GM12865 (cell line): ENCODE measurements at regions not wholly inside any gene's neighbourhood (a gene's known extent, or its start where the extent isn't known, plus 50 kb on each side); places are given as distances from the start of the nearest gene placed in this dataset.
"Not testable (repeated sequence)": the region's sequence is repeated elsewhere in the genome, so short reads cannot be mapped to it uniquely, and the experiment has no call there.

Experiments
- DNase-seq: peaks from one replicate; pipeline ENCODE4 v3.0.0; 2010; ENCODE audit warnings: low read depth
- H3K4me3 ChIP-seq: 2 replicates; pipeline ENCODE4 v1.5.1; 2011; ENCODE audit warnings: mild to moderate bottlenecking, low read depth, low read length, control low read depth
- TF ChIP-seq, protein P1 (sequence below): IDR thresholded peaks from 2 replicates; pipeline ENCODE4 v1.5.1; 2011; ENCODE audit warnings: low read length, control low read depth, low read depth, inconsistent platforms; ENCODE audit not compliant: insufficient read depth; ENCODE audit errors: missing control alignments

GRCh38 chr4:66569228-66569627 lies 898.9 kb upstream of the EPHA5 start:
- TF ChIP-seq, protein P1, sequence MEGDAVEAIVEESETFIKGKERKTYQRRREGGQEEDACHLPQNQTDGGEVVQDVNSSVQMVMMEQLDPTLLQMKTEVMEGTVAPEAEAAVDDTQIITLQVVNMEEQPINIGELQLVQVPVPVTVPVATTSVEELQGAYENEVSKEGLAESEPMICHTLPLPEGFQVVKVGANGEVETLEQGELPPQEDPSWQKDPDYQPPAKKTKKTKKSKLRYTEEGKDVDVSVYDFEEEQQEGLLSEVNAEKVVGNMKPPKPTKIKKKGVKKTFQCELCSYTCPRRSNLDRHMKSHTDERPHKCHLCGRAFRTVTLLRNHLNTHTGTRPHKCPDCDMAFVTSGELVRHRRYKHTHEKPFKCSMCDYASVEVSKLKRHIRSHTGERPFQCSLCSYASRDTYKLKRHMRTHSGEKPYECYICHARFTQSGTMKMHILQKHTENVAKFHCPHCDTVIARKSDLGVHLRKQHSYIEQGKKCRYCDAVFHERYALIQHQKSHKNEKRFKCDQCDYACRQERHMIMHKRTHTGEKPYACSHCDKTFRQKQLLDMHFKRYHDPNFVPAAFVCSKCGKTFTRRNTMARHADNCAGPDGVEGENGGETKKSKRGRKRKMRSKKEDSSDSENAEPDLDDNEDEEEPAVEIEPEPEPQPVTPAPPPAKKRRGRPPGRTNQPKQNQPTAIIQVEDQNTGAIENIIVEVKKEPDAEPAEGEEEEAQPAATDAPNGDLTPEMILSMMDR = no peak
- no peak for DNase-seq
- no peak overlapping the region for H3K4me3 ChIP-seq

GRCh38 chr4:66568431-66568830 lies 898.1 kb upstream of the EPHA5 start:
- no peak for DNase-seq
- TF ChIP-seq, protein P1 = no peak
- H3K4me3 ChIP-seq = no peak overlapping the region

- TF ChIP-seq, protein P1 = no peak
- H3K4me3 ChIP-seq = no peak overlapping the region
- DNase-seq = no peak
Observed at GRCh38 chr4:66568001-66568400, 897.7 kb upstream of the EPHA5 start.

DNA sequence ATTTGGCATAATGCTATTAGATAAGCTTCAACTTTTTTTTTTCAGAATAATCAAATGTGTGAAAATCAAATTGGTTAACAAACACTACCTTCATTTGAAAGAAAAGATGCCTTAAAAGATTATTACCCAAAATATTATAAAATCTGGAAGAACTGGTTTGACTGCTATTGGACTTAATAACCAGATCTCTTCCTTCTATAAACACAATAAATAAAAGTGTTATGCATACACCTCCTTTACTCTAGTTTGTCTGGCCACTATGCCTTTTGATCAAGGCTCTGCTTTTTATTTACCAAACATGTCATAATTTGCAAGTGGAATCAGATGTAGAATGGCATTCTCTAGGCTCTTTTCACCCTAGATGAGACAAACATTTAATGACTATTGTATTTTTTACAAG lies 897.3 kb upstream of the EPHA5 start:
- no peak overlapping the region for H3K4me3 ChIP-seq
- no peak for DNase-seq
- TF ChIP-seq, protein P1 = no peak

DNA sequence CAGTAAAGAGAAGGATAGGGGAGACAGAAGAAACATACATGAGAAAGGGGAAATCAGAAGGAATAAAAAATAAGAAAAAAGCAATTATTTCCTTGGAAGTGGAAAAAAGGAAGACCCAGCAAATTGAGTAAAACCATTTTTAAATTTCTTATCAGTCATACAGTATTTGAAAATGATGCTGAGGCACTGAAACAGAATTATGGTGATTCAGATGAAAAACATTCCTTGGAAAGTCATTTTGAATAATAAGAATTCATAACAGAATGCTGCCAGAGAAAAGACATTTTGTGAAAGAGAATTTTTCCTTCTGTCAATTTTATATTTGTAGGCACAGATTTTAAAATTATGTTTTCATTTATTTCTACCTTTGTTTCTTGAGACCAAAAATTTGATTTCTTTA lies 895.5 kb upstream of the EPHA5 start:
- H3K4me3 ChIP-seq = no peak overlapping the region
- TF ChIP-seq, protein P1 = no peak
- no peak for DNase-seq

DNA sequence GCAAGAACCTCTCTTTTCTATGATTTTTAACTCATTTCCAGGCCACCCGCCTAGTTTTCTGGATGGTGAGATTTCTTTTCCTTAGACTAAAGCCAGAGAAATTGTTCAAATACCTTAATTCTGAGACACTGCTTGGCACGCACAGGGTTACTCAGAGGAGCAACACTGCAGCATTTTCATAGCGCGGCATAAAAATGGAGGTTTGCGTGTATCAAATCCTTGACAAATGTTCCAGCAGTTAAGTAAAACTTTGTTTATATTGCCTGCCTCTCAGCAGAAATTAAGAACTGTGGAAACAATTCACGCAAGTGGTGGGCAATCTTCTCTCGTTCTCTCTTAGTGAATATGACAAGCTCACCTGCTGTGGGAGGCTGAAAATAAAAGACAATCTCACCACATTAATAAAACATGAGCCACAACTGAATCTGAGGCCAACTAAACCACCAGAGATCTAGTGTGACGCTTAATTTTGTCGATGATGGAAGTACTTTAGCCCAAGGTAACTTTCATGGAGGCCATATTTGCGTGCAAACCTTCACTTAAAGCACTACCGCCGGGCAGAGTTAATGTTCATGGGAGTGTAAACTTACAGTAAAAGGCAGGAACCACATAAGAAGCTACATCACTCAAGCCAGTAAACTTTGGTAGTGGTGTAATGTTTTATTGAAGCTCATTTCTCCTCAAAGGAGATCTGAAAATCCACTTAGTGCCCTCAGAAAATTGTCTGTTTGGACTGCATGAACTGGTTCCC lies 894.8 kb upstream of the EPHA5 start:
- no peak overlapping the region for H3K4me3 ChIP-seq
- TF ChIP-seq, protein P1 = no peak
- no peak for DNase-seq

DNA sequence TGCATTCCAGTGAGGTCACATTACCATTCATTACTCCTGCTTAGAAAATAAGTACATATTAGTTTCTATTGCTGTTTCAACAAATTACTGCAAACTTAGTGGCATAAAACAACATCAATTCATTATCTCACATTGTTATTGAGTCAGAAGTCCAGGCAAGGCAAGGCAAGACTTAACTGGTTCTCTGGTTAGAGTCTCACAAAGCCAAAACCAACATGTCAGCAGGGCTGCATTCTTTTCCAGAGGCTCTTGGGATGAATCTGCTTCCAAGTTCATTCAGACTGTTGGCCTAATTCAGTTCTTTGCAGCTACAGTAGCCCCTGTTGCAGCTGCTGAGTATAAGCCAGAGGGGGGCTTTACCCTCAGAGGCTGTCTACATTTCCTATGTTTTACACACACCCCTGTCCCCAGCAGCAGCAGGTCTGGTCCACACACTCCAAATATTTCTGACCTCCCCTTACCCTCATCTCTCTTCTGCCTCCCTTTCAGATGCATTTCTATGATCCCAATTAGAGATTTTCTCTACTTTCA lies 892.1 kb upstream of the EPHA5 start:
- TF ChIP-seq, protein P1 = no peak
- H3K4me3 ChIP-seq = no peak overlapping the region
- no peak for DNase-seq

DNA sequence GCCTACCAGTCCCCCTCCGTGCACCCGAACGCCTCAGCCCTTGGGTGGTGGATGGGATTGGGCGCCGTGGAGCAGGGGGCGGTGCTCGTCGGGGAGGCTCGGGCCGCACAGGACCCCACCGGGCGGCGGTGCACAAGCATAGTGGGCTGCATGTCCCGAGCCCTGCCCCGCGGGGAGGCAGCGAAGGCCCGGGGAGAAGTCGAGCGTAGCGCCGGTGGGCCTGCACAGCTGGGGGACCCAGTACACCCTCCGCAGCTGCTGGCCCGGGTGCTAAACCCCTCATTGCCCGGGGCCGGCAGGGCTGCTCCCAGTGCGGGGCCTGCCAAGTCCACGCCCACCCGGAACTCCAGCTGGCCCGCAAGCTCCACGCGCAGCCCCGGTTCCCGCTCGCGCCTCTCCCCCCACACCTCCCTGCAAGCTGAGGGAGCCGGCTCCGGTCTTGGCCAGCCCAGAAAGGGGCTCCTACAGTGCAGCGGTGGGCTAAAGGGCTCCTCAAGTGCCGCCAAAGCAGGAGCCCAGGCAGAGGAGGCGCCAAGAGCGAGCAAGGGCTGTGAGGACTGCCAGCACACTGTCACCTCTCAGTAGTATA lies 891.3 kb upstream of the EPHA5 start:
- H3K4me3 ChIP-seq, DNase-seq: not testable (repeated sequence)
